Midbrain (tissue), 1 donor: ENCODE measurements at regions not wholly inside any gene's neighbourhood (a gene's known extent, or its start where the extent isn't known, plus 50 kb on each side); places are given as distances from the start of the nearest gene placed in this dataset.

Source experiments
- DNase-seq: peaks from one replicate; lab custom pipeline; 2025; lab: John Stamatoyannopoulos, UW

GRCh38 chr1:87956750-87957149 is 628.1 kb downstream of the LMO4 start:
- DNase-seq, result no peak

GRCh38 chr1:87957331-87957730 is 628.7 kb downstream of the LMO4 start:
- no peak for DNase-seq

GRCh38 chr1:87958201-87958600 is 629.5 kb downstream of the LMO4 start:
- no peak for DNase-seq

- DNase-seq, result no peak
Observed at GRCh38 chr1:87958716-87959115, 630.0 kb downstream of the LMO4 start.

- DNase-seq, result no peak
Observed at GRCh38 chr1:87959236-87959635, 630.6 kb downstream of the LMO4 start.

GRCh38 chr1:87961992-87962391 is 633.3 kb downstream of the LMO4 start:
- no peak for DNase-seq

GRCh38 chr1:87963556-87963955 is 634.9 kb downstream of the LMO4 start:
- DNase-seq, result no peak

- no peak for DNase-seq
Observed at GRCh38 chr1:87965193-87965592, 636.5 kb downstream of the LMO4 start.

- peak; percentile 32 for DNase-seq
Observed at GRCh38 chr1:87968197-87968955, 639.7 kb downstream of the LMO4 start.

GRCh38 chr1:87969040-87969439 is 640.4 kb downstream of the LMO4 start:
- DNase-seq, result no peak

- no peak for DNase-seq
Observed at GRCh38 chr1:87972811-87973210, 644.1 kb downstream of the LMO4 start.

GRCh38 chr1:87973896-87974295 is 645.2 kb downstream of the LMO4 start:
- DNase-seq, result no peak

GRCh38 chr1:87976316-87976715 is 647.6 kb downstream of the LMO4 start:
- no peak for DNase-seq

GRCh38 chr1:87977145-87977544 is 648.5 kb downstream of the LMO4 start:
- DNase-seq, result no peak

GRCh38 chr1:87979079-87979478 is 650.4 kb downstream of the LMO4 start:
- no peak for DNase-seq

GRCh38 chr1:87980494-87980893 is 651.8 kb downstream of the LMO4 start:
- DNase-seq, result no peak

- no peak for DNase-seq
Observed at GRCh38 chr1:87981386-87981785, 652.7 kb downstream of the LMO4 start.

GRCh38 chr1:87981810-87982209 is 653.1 kb downstream of the LMO4 start:
- DNase-seq, result no peak

GRCh38 chr1:87983841-87984240 is 655.2 kb downstream of the LMO4 start:
- no peak for DNase-seq

- DNase-seq, result no peak
Observed at GRCh38 chr1:87985071-87985470, 656.4 kb downstream of the LMO4 start.

- DNase-seq, result no peak
Observed at GRCh38 chr1:87986130-87986866, 657.6 kb downstream of the LMO4 start.

GRCh38 chr1:87989346-87989745 is 660.7 kb downstream of the LMO4 start:
- no peak for DNase-seq

GRCh38 chr1:87992536-87992935 is 663.9 kb downstream of the LMO4 start:
- DNase-seq, result peak; percentile 29

- no peak for DNase-seq
Observed at GRCh38 chr1:87993051-87993450, 664.4 kb downstream of the LMO4 start.
